ENCODE measurements at regions not wholly inside any gene's neighbourhood (a gene's known extent, or its start where the extent isn't known, plus 50 kb on each side); places are given as distances from the start of the nearest gene placed in this dataset.

GRCh38 chr1:235025422-235025984 lies 103.1 kb downstream of the TOMM20 start:
- DNase-seq: no peak

DNA sequence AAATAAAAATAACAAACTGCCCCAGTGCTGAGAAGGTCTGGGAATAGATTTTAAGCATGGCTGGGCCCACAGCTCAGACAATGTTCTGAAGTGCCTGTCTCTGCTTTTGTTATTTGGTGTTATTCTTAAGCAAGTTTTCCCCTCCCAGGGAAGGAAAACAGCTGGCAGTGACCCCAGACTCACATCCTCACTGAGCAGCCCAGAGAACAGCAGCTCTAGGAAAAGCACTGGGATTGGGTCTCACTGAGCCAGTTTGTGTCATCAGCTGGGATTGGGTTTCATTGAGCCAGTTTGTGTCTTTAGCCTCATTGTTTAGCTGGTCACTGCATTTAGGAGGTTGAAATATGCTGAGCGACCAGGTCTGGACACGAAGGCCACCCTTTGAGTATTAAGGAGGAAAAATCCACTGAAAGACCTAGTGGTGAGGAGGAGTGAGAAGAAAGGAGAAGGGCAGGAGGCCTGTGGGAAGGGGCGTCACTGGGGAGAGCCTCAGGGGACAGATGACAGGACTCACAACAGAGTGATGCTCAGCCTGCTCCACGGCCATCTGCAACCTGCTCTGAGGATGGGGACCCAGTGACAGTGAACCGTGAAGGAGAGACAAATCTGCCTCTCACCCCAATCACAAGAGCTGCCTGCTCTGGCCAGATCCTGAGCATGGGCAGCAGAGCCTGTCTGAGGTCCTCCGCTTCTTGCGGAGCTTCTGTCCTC lies 103.8 kb downstream of the TOMM20 start:
- DNase-seq: no peak

GRCh38 chr1:235023711-235024439 lies 104.8 kb downstream of the TOMM20 start:
- DNase-seq: no peak

DNA sequence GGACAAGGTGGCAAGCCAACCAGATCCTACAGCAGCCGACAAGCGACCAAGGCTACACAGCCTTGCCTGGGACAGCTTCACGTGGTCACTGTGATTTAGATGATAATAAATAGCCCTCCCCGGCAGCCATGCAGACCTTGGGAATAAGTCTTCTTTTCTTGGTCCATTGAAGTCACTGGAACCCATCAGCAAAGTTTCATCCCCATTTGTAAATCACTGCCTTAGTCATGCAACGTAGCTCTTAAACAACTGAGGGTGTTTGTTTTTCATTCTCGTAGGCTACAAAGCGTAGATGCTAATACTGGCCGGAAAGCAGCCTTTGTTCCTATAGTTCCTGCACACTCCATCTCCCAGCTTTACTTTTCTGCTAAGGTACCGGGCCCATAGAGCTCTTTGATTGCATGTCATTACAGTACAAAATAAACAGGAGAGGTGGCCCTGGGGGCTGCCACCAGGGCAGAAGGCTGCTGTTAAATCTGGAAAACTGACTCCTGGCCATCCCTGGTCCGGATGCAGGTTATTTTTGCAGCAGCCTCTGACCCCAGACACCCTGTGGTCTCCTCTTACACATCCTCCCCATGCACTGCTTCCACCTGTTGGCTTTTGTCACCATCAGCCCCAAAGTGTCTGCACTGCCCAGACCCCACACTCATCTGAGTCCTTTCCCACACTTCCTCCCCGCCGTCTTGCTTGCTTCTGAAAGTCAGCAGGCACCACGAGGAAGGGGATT lies 105.5 kb downstream of the TOMM20 start:
- DNase-seq: no peak

GRCh38 chr1:235022341-235022980 lies 106.2 kb downstream of the TOMM20 start:
- DNase-seq: peak; percentile 49

DNA sequence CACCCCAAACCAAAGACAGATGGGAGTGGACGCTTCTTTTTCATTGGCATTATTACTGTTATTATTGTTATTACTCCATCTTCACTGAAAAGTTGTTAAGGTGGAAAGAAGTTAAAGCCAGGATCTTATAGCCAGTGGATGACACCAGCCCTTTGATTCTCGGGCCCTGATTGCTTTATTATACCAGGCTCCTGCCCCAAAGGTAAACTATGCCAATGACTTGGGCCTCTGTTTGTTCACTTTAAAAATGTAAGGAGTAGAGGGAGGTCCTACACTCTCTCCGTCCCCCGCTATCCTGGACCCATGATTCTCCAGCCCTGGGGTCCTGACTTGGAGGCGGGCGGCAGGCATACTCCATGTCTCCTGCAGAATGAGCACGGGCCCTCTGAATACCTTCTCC lies 106.8 kb downstream of the TOMM20 start:
- no peak for DNase-seq

DNA sequence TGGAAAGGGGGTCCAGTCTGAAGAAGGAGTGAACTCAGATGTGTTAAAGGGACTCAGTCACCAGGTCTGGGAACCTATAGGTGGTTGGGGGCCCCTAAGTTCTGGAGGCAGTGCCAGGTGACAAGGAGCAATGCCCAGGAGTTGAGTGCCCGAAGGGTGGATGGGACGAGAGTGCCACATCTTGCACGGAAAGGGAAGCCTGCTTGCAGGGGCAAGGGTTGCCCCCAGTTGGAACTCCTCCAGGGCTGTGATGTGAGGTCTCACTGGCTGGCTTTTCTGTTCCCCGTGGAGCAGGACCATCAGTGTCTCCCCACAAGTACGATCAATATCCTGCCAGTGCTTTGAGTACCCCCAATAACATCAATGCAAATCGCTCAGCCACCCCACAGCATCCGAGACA lies 107.3 kb downstream of the TOMM20 start:
- DNase-seq: no peak

GRCh38 chr1:235019961-235020360 lies 108.7 kb downstream of the TOMM20 start:
- no peak for DNase-seq

DNA sequence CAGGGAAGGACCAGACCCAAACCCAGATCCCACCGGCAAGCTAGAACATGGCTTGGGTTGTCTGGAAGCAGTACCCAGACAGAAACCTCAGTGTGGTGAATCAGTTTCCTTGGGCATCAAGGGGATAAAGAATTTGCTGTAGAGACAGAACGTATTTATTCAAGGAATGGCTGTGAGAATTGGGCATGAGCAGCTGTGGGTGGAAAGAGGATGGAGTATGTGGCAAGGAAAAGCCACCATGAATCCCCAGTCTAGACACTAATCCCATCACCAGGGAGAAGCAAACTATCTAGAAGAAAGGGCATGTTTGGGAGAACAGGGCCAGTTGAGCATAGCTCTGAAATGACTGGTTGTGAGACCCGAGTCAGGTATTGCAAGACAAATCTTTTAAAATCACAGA lies 109.2 kb downstream of the TOMM20 start:
- peak; percentile 30 for DNase-seq

DNA sequence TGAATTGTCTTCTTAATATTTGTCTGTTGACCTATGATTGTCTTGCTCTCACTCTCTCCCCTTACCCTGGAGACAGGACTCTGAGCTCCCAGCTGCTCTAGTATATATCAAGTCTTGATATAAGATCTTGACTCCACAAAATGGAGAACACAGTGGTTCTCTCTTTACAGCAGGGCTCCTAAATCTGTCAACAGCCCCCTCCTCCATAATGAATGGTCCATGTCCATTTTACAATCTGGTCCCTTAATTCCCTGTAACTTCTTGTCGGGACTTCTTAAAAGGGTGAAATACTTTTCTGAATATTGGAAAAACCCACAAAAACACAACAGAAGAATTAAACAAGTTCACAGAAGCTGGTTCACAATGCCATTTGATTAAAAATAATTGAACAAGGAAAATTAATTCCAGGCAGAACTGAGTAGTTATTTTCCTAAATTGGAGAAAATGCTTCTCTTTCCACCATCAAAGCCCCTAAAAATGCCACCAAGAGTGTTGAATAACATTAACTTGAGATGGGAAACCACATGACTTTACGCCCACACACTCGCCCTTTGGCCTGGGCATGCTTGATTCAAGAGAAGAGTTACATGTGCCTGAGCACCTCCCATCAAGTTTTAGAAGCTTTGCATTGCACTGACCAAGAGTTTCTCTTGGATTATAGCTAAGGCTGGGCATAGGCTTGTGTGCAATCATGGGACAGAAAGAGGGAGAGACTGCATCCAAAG lies 109.8 kb downstream of the TOMM20 start:
- no peak for DNase-seq

DNA sequence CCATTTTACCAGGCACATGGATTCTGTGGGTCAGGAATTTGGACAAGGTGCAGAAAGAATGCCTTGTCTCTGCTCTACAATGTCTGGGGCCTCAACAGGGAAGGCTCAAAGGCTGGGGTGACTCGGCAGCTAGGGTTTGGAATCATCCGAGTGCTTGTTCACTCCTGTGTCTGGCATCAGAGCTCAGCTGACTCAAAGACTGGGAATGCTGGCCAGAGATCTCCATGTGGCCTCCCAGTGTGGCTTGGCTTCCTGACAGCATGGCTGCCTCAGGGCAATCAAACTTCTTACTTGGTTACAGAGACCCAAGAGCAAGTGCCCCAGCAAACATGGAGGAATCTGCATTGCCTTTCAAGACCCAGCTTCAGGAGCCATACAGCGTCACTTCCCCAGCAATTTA lies 110.5 kb downstream of the TOMM20 start:
- peak; percentile 96 for DNase-seq

DNA sequence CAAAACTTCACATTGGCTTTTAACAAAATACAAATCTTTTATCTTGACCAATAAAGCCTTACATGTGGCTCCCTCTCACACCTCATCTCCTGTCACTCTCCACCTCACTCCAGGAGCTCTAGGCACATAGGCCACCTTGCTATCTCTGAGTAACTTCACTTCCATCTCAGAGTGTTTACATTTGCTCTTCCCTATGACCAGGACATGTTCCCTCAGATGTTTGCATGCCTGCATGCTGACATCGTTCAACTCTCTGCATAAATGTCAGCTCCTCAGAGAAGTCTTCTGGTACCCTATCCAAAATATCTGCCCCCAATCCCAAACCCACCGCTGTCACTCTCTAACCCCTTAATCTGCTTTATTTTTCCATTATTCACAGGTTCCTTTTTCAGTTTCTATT lies 110.9 kb downstream of the TOMM20 start:
- DNase-seq: peak; percentile 59

DNA sequence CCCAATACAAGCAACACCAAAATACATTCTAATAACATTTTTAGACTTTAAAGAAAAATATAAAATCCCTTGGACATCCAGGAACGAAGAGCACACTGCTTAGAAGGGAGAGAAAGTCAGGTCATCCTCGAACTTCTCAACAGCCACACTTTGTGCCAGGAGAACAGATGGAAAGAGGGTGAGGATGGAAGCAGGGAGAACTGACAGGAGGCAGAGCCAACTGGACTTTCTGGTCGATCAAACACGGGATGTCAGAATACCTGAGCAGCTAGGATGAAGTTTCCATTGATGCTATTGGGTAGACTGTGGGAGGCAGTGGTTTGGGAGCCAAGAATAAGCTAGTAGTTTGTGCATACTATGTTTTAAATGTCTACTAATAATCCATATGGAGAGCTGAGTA lies 111.4 kb downstream of the TOMM20 start:
- DNase-seq: no peak

GRCh38 chr1:235015291-235015985 lies 113.2 kb downstream of the TOMM20 start:
- DNase-seq: no peak

- no peak for DNase-seq
These were observed 113.9 kb downstream of the TOMM20 start for GRCh38 chr1:235014756-235015155.

- DNase-seq: no peak
These were observed 115.1 kb downstream of the TOMM20 start for GRCh38 chr1:235013512-235013911.

- DNase-seq: peak; percentile 22
These were observed 116.0 kb downstream of the TOMM20 start for GRCh38 chr1:235012436-235013210.

- peak; percentile 99 for DNase-seq
These were observed 116.8 kb downstream of the TOMM20 start for GRCh38 chr1:235011599-235012435.

- no peak for DNase-seq
These were observed 117.5 kb downstream of the TOMM20 start for GRCh38 chr1:235011064-235011598.
